ENCODE measurements at regions not wholly inside any gene's neighbourhood (a gene's known extent, or its start where the extent isn't known, plus 50 kb on each side); places are given as distances from the start of the nearest gene placed in this dataset.

DNA sequence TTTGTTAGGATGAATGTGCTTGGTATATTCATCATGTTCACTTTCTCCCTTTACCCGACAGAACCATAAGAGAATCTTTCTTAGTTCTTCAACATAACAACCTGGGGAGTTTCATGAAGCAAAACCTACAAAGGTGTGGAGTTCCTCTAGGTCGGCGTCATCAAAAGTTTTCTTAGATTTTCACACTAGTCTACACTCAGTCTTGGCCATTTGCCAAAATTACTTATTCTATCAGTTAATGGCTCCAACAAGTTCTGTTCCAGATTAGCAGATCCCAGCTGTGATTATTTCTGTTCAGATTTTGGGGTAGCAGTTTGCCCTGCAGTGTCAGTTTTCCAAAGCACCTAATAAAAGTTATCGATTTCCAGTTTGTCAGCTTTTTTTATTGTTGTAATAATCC is 935.8 kb upstream of the RAG2 start:
- no peak for DNase-seq

DNA sequence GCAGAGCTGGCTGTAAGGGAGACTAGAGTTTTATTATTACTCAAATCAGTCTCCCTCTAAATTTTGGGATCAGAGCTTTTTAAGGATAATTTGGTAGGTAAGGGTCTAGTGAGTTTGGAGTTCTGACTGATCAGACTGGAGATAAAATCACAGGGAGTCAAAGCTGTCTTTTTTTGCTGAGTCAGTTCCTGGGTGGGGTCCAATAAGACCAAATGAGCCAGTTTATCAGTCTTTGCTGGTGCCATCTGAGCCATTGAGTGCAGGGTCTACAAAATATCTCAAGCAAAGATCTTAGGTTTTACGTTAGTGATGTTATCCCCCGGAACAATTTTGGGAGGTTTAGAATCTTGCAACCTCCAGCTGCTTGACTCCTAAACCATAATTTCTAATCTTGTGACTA is 935.1 kb upstream of the RAG2 start:
- DNase-seq, result no peak

DNA sequence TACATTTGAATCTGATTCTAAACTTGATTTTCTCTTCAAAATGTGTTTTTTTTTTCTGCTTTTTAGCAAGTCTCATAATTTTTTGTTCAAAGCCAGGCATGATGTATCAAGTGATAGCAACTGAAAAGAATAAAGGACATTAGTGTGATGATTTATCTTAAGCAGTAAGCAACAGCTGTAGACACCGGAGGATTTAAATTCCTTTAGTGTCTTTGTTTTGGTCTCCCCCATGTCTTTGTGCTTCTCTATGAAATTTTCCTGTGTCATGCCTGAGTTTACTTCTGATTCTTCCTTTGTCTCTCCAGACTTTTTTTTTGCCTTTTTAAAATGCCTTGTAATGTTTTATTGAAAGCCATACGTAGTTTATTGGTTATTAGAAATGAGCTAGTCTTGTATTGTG is 934.2 kb upstream of the RAG2 start:
- DNase-seq, result no peak

DNA sequence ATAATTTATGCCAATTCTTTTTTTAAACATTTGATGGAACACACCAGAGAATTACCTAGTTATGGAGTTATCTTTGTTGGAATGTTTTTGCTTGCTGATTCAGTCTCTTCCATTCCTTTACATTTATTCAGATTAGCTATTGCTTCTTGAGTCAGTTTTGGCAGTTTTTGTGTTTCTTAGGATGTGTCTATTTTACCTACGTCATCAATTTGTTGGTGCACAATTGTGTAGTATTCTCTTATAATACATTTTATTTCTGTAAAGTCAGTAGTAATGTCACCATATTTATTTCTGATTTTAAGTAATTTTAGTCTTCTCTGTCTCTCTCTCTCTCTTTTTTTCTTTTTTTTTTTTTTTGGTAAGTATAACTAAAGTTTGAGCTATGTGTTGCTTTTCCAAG is 929.5 kb upstream of the RAG2 start:
- DNase-seq, result no peak

DNA sequence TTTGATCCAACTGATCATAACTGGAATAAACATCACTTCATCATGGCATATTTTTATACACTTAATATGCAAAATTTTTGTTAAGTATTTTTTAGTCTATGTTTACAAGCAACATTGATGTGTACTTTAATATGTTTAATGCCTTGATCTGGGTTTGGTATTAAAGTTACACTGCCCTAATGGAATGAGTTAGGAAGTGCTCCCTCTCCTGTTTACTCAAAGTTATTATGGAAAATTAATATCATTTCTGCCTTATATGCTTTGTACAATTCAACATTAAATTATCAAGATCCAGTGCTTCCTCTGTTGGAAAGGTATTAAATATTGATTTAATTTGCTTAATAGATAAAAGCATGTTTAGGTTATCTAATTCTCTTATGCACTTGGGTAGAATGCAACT is 927.3 kb upstream of the RAG2 start:
- DNase-seq, result no peak

DNA sequence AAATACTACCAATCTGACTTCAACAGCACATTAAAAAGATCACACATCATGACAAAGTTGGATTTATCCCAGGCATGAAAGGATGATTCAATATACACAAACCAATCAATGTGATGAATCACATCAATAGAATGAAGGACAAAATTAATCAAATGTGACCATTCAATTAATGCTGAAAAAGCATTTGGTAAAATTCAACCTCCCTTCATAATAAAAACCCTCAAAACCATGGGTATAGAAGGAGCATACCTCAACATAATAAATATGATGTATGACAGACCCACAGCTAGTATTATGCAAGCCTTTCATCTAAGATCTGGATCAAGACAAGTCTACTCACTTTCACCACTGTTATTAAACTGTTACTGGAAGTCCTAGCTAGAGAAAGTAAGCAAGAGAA is 921.7 kb upstream of the RAG2 start:
- no peak for DNase-seq

DNA sequence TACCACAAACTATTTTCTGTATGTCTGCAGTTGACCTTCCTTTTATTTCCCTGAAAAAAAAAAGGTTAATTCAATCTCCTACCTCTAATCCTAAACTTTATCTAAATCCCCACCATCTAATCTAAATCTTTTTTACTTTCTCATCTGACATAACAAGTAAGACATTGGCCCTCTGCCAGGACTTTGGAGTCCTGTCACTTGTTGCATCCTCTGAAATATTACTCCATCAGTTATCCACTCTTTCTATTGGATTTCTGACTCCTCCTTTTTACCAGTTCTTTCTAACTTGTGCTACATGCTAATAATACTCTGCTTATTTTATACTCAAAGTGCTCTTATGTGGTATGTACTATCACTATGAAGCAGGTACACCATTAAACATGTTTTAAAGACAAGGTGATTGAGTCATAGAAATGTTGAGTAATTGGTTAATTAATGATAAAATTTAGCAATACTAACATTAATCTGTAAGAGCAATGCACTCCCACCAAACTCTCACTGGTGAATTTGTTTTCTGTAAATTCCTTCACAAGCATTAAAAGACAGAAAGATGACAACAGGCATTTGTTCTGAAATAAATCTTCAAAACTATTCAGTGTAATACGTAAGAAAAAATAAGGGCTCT is 914.2 kb upstream of the RAG2 start:
- no peak for DNase-seq

DNA sequence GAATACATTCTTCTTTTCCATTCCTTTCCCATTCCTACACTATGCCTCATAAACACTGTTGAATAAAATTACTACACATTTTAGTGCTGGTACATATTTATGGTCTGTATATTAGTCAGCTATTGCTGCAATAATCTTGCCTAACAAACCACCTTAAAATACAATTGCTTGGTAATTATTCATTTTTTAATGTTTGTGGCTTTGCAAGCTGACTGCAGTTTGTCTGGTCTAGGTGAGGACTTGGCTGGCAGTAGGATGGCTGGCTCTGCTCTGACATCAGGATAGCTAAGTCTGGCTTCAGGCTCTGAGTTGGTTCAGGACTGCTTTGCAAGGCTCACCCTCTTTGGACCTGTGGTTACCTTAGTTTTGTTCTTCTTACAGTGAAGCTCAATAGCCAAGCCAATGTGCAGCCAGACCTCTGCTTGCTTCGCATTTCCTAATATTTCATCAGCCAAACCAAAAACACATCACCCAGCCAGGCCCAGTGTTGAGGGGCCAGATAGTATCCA is 913.4 kb upstream of the RAG2 start:
- no peak for DNase-seq

DNA sequence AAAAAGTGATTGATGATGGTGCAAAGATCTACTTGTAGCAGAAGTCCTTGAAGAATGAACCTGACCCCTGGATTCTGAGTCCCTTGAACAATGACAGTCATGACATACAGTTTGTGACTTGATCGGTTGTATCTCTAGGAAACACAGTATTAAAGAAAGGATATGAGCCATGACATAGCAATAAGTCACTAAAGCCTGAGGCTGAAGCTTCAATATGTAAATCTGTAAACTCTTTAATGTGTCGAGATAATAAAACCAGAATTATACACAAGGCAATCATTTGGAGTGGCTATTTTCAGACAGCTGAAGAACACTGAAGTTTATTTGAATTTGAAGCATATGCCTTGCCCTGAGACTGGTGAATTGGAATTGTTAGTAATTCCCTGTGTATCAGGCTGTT is 911.5 kb upstream of the RAG2 start:
- no peak for DNase-seq

DNA sequence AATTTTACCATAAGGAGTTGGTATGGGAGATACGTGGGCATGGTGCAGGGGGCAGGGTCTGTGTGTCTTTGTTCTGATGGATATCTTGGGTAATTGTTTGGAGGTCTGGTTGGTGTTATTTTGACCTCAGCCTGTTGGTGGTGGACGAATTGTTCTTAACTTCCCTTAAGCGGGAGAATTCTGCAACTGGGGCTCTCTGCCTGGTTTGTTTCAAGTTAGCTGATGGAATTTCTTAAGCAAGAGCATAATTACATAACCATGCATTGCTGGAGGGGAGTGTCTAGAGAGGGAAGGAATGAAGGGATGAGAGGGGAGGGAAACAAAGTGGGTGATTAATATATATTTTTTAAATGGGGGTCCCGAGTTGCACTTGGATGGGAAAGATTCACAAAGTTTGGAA is 908.5 kb upstream of the RAG2 start:
- no peak for DNase-seq

DNA sequence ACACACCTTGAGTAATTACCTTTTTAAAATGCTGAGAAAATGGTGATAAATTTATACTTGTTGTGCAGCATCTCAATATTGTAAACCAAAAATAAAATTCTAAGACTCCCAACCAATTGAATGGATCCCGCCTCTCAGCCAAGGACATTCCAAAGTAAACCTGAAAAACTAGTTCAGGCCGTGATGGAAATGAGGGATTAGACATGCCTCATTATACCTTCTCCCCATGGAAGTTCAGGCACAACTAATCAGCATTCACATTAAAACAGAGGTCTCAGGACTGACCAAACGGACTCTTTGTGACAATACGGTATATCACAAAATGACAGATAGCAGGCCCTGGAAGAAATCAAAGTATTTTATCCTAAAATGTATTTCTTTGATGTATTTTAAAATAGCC is 907.4 kb upstream of the RAG2 start:
- no peak for DNase-seq

DNA sequence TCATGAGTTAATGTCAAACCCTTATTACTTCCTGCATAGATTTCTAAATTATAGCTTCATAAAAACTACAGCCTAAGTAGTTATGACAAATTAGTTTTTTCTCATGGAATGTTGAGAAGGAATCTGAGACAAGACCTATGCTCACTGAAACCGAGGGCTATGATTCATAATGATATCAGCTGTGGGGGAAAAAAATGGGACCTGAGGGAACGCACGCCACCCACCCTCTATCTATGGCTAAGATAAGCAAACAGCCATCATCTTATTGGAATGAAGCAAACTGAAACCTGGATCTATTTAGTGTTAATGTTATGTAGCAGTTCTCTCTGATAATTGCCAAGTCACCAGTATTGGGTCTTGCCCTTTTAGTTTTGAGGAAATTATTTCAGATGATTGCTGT is 906.9 kb upstream of the RAG2 start:
- DNase-seq, result no peak

DNA sequence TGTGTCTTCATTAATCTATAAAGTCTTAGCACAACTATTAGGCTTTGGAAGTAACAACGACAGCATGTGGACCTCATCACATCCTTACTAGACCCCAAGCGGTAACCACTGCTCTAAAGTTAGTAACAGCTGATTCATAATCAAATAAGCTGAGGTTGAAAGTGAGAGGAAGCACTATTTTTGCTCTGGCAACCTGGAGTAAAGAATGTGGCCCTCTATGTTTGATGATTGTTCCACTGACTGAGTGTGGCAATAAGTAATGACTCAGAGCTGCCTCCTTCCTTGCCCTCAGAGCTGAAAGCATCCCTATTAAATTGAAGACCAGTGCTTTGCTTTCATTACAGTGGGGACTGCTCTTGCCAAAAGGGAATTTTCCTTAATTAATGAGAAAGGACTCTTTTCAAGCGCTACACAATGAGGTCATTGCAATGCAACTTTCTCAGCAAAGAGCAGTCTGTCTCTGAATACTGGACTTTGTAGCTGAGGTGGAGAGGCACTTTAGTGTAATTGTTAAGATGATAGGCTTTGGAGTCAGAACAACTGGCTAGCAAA is 906.1 kb upstream of the RAG2 start:
- peak in 2 of 56 donors; percentile 14 to 15 for DNase-seq

DNA sequence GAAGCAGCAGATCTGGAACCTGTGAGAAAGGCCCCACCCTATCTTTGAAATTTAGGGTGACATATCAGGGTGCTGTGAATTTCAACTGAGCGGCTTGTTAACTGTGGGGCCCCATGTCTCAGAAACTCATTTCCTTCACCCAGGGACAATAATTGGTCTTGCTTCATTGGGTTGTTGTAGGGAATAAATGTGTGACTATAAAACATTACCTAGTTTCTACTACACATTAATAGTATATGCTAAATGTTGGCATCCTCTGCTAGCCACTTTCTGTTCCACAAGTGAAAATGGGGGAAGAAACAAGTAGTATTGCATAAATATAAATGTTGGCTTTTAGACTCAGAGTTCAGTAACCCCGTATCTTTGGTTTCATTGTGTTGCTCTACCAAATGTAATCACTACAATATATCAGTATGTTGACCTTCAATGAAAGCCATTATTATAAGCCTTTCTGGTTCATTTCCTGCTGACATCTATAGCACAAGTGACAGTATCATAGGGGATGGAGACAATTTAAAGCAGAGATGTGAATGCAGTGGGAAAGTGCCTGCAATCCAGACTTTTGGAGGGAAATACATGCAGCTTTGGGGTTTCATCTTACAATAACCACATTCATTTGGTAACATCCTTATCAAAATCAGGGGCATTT is 905.5 kb upstream of the RAG2 start:
- DNase-seq, result no peak

DNA sequence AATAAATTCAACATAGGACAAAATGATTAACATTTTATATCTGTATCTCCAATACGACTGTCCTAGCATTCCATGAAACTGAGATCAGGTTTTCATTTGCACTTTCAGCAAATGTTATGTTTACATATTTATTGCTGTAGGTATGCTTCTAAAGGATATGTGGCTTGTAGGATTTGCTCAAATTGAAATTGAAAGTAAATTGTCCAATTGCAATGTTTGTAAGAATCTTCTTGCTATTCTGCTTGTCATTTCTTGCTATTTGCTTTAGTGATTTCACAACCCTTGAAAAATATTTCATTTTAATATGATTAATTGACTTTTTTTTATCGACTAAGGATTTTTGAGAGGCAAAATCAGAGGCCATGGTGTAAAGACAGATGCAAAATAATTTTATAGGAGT is 904.2 kb upstream of the RAG2 start:
- DNase-seq, result no peak

DNA sequence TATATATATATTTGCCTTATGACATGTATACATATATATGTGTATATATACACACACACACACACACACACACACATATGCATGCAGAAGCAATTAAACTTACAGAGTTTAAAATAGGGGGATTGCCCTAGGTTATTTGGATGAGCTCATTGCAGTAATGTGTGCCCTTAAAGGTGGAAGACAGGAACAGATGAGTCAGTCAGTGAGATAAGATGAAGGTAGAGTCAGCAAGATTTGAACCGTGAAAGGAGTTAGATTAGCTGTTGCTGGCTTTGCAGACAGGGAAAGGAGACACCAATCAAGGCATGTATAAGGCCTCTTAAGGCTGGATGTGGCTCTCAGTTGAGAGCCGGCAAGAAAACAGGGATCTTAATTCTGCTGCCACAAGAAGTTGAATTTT is 902.4 kb upstream of the RAG2 start:
- DNase-seq, result no peak

DNA sequence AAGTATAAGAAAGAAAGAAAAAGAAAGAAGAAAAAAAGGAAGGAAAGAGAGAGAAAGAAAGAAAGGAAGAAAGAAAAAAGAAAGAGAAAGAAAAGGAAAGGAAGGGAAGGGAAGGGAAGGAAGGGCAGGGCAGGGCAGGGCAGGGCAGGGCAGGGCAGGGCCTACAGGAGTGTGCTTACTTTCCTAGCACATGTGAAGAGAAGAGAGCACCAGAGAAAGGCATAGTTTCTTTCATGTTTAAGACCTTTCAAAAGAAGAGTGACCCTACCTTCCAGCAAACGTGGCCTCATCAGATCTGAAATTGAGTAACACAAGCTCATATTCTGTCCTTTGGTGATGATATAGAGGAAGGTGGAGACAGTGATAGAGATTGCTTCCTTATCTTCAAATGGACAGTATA is 899.3 kb upstream of the RAG2 start:
- no peak for DNase-seq

DNA sequence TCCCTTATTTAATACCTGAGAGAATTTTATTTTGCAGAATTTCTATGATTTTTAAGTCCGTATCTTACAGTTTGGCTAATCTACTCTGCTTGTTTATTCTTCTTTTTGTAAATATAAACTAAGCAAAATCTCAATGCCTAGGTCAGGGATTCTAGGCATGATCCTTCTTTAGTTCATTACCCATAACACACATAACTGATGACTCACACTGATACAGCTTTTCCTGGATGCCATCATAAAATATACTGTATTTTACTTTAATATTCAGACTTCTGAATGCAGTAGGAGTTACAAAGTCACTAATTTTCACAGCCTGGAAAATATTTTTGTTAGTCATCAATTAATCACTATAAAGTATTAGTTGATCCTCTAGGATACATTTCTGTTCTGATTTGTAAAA is 898.2 kb upstream of the RAG2 start:
- no peak for DNase-seq

DNA sequence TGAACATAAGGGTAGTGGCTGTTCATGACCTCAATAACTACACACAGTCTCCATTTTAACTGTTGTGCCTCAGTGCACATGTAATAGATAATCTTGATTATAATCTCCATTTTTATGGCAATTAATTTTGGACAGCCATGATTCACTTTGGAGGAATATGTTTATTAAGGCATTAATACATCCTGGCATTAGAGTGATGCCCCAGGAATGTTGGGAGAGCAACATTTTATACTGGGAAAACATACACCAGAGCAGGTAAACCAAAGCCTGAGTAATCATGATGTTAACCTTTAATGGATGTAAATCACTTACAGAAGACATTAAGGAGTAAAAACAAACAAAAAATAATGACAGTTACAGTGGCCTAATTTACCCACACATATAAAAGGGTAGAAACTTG is 886.3 kb upstream of the RAG2 start:
- no peak for DNase-seq

DNA sequence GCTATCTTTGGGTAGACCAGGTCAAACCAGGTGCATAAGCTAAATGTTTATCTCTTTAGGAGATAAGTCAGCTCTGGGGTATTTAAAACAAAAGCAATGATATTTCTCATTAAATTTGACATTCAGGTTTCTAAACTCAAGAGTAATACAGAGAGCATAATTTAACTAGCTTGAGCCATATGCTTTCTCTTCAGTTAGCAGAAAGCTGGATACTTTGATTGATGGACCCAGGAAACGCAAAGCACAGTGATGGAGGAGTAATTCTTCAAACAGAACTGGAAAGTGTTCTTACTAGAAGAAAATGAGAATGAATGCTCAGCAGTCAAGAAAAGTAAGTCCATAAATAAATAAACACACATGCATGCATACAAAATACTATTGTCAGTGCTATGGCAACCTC is 885.7 kb upstream of the RAG2 start:
- no peak for DNase-seq

DNA sequence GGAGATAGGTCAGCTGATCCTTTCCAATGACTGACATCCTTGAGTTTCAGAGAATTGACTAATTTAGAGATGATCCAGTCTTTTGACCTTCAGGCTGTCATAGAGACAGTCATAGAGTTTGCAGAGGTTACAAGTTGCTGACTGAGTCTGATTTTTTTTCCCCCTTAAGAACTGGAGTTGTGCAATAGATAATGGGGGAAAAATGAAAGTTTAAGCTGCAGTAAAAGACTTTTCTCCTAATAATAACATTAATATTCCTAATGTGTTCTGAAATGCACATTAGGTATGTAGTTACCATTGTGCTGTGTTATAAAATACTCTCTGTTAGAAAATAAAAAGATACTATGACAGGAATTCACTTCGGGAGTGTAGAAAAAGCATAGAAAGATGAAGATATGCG is 876.9 kb upstream of the RAG2 start:
- DNase-seq, result no peak

DNA sequence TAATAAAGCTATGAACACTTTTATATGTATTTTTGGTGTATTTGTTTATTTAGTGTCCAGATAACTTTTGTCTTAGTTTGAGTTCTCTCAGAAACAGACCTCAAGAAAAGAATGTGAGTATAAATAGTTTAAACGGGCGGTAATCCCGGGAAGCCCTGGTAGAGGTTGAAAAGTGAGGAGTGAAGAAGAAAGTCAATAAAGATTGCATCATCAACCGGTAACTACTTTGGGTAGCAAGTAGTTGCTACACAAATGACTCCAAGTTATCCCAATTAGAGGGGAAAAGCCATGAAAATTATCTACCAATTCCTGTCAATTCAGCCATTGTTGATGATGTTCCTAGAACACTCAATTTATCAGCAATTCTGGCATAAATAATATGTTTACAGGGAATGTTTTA is 870.3 kb upstream of the RAG2 start:
- DNase-seq, result no peak

DNA sequence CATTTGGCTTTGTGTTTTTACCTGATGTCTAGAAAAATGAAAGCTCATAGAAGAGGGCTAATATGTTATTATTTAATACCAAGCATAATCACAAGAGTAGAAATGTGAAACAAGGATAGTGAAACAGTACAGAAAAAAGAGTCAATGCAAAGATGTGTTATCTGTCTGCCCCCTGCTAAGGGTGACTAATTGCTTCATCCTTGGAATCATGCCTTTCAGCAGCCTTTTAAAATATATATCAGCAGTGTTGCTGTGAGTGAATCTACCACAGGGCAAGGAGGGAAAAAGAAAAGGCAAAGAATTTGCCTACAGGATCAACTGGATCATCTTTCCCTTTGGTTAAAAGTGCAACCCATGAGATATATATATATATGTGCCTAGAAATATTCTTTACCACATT is 867.2 kb upstream of the RAG2 start:
- no peak for DNase-seq

Measured in amygdala (tissue), 56 donors.